ENCODE measurements at regions not wholly inside any gene's neighbourhood (a gene's known extent, or its start where the extent isn't known, plus 50 kb on each side); places are given as distances from the start of the nearest gene placed in this dataset.

DNA sequence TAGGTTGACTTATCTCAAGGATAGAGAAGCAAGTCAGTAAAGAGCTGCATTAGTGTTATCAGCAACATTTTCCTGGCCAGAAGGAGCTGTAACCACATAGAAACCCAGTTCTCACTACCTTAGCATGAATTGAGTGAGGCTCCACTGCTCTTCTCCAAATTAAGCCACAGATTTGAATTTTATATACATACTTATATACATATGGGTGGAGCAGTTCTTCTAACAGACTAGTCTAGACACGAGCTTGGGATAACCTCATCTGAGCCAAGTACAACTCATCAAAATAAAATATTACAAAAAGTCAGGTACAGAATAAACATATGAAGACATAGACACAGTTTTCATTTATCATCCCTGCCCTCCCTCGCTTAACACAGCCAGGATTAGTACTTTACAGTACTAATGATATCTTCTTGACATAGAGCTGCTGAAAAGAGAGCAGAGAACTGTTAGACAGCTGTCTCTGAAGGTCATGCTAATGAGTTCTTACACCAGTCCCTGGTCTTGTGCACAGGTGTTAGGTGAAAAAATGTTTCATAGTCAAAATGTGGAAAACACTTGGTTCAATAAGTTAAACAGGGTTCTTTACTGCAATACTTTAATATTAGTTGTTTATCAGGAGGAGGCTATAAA is 147.4 kb upstream of the HTR1E start:
- Histone ChIP-seq H3K79me2 (ENCODE audit: control insufficient read depth, insufficient read depth, low read length) (no peaks in the 10 kb centered on the region), H3K27ac (ENCODE audit: insufficient read depth, low read length) (no peak overlapping the region), H3K4me1 (ENCODE audit: control insufficient read depth, extremely low read depth, insufficient read depth, low read length) (no peaks in the 10 kb centered on the region), H3K9ac (ENCODE audit: insufficient read depth, low read length) (no peak overlapping the region), H3K36me3 (ENCODE audit: control insufficient read depth, insufficient read depth, low read length) (no peaks in the 10 kb centered on the region), H3K27me3 (ENCODE audit: control insufficient read depth, insufficient read depth, low read length) (no peaks in the 10 kb centered on the region), H2AFZ (ENCODE audit: low read length) (no peak overlapping the region), H4K20me1 (ENCODE audit: control insufficient read depth, extremely low read depth, insufficient read depth, low read length) (no peaks in the 10 kb centered on the region), H3K4me3 (replicated peaks in 1 of 4; ENCODE audit: control extremely low read depth in 1 of 4, insufficient read depth in 1 of 4, low read depth in 3 of 4, low read length in 4 of 4) (no peak overlapping the region), H3K9me3 (ENCODE audit: control insufficient read depth, insufficient read depth, low read depth, low read length) (no peaks in the 10 kb centered on the region), H3K4me2 (ENCODE audit: extremely low read depth, insufficient read depth, low read length) (no peak overlapping the region)
- TF ChIP-seq EZH2 (IDR thresholded peaks at IDR 0.05; ENCODE audit: low read length, missing control alignments): no peak
- TF ChIP-seq CTCF (conservative IDR thresholded peaks at IDR 0.05 in 1 of 2, IDR thresholded peaks at IDR 0.05 in 1 of 2; ENCODE audit: low read depth in 1 of 2, low read length in 2 of 2): no peak
- no peak for DNase-seq (ENCODE audit: low read depth in 2 of 2)

DNA sequence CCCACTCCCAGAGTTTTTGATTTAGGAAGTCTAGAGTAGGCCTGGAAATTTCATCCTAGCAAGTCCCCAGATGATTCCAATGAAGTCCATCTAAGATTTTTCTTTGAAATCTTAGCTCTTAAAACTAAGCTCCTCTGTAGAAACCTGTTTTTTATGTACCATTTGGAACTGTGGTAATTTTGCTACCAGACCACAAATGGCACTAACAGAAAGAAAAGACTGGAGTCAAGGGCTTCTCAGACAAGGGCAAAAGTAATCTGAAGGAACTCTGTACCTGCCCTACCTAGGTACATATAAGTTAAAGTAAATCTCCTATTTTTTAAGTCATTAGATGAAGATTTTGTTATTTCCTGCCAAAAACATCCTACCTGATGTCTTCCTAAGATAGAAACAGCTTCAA is 155.0 kb upstream of the HTR1E start:
- TF ChIP-seq EZH2 (IDR thresholded peaks at IDR 0.05; ENCODE audit: low read length, missing control alignments) (no peak), CTCF (conservative IDR thresholded peaks at IDR 0.05 in 1 of 2, IDR thresholded peaks at IDR 0.05 in 1 of 2; ENCODE audit: low read depth in 1 of 2, low read length in 2 of 2) (no peak)
- no peak for DNase-seq (ENCODE audit: low read depth in 2 of 2)
- no peaks in the 10 kb centered on the region for H3K9me3 ChIP-seq (ENCODE audit: control insufficient read depth, insufficient read depth, low read depth, low read length)

DNA sequence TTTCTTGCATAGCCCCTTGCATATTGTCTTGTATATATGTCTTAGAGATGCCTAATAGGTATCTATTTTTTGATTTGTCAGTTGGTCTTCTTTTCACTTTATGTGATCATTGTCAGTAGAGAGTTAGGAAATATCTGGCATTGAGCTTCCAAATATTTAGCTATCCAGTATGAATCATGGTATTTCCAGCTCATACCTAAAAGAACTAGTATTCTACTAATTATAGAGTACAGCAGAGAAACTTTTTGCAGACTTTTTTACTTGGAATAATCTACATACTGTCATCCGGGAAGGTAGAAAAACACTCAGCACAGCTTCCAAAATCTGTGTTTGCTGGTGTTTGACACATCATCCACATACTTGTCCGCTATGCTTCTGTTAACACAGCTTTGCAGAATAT is 156.4 kb upstream of the HTR1E start:
- no peak overlapping the region for H2AFZ ChIP-seq (ENCODE audit: low read length)

More for the DNA sequence above, 155.0 kb upstream of the HTR1E start:
- Histone ChIP-seq H3K36me3 (ENCODE audit: control insufficient read depth, insufficient read depth, low read length) (no peaks in the 10 kb centered on the region), H4K20me1 (ENCODE audit: control insufficient read depth, extremely low read depth, insufficient read depth, low read length) (no peaks in the 10 kb centered on the region), H2AFZ (ENCODE audit: low read length) (no peak overlapping the region), H3K4me3 (replicated peaks in 1 of 4; ENCODE audit: control extremely low read depth in 1 of 4, insufficient read depth in 1 of 4, low read depth in 3 of 4, low read length in 4 of 4) (no peak overlapping the region), H3K27ac (ENCODE audit: insufficient read depth, low read length) (no peak overlapping the region), H3K79me2 (ENCODE audit: control insufficient read depth, insufficient read depth, low read length) (no peaks in the 10 kb centered on the region), H3K27me3 (ENCODE audit: control insufficient read depth, insufficient read depth, low read length) (no peaks in the 10 kb centered on the region), H3K9ac (ENCODE audit: insufficient read depth, low read length) (no peak overlapping the region), H3K4me1 (ENCODE audit: control insufficient read depth, extremely low read depth, insufficient read depth, low read length) (no peaks in the 10 kb centered on the region), H3K4me2 (ENCODE audit: extremely low read depth, insufficient read depth, low read length) (no peak overlapping the region)

More for the DNA sequence above, 156.4 kb upstream of the HTR1E start:
- Histone ChIP-seq H3K27ac (ENCODE audit: insufficient read depth, low read length) (no peak overlapping the region), H3K9me3 (ENCODE audit: control insufficient read depth, insufficient read depth, low read depth, low read length) (no peaks in the 10 kb centered on the region), H3K36me3 (ENCODE audit: control insufficient read depth, insufficient read depth, low read length) (no peaks in the 10 kb centered on the region), H3K4me2 (ENCODE audit: extremely low read depth, insufficient read depth, low read length) (no peak overlapping the region), H4K20me1 (ENCODE audit: control insufficient read depth, extremely low read depth, insufficient read depth, low read length) (no peaks in the 10 kb centered on the region), H3K4me3 (replicated peaks in 1 of 4; ENCODE audit: control extremely low read depth in 1 of 4, insufficient read depth in 1 of 4, low read depth in 3 of 4, low read length in 4 of 4) (no peak overlapping the region), H3K9ac (ENCODE audit: insufficient read depth, low read length) (no peak overlapping the region), H3K27me3 (ENCODE audit: control insufficient read depth, insufficient read depth, low read length) (no peaks in the 10 kb centered on the region), H3K79me2 (ENCODE audit: control insufficient read depth, insufficient read depth, low read length) (no peaks in the 10 kb centered on the region), H3K4me1 (ENCODE audit: control insufficient read depth, extremely low read depth, insufficient read depth, low read length) (no peaks in the 10 kb centered on the region)
- no peak for DNase-seq (ENCODE audit: low read depth in 2 of 2)
- TF ChIP-seq CTCF (conservative IDR thresholded peaks at IDR 0.05 in 1 of 2, IDR thresholded peaks at IDR 0.05 in 1 of 2; ENCODE audit: low read depth in 1 of 2, low read length in 2 of 2): no peak
- no peak for TF ChIP-seq EZH2 (IDR thresholded peaks at IDR 0.05; ENCODE audit: low read length, missing control alignments)

All from fibroblast of lung (primary cell).